RWPE2 (cell line): ENCODE measurements at regions not wholly inside any gene's neighbourhood (a gene's known extent, or its start where the extent isn't known, plus 50 kb on each side); places are given as distances from the start of the nearest gene placed in this dataset.

Experiments
- ATAC-seq: fragments of 200-7000 bp; cut with Tn5 transposase; 3 replicates; pipeline ENCODE4 v1.9.1; 2021; ENCODE audit warnings: low read depth
- DNase-seq: peaks from one replicate; pipeline ENCODE4 v3.0.0-alpha.2; 2020; ENCODE audit warnings: low spot score
- H3K27ac ChIP-seq: fragments of 450-650 bp; 2 replicates; pipeline ENCODE4 v1.5.1; 2017; ENCODE audit warnings: mild to moderate bottlenecking; ENCODE audit not compliant: poor library complexity, severe bottlenecking
- H3K27me3 ChIP-seq: fragments of 250-450 bp; sonication (Bioruptor Pico); 2 replicates; pipeline ENCODE4 v1.5.1; 2021; ENCODE audit warnings: mild to moderate bottlenecking, moderate library complexity; ENCODE audit not compliant: insufficient read depth, poor library complexity, severe bottlenecking
- H3K36me3 ChIP-seq: fragments of 250-450 bp; sonication (Bioruptor Pico); 2 replicates; pipeline ENCODE4 v1.5.1; 2020; ENCODE audit warnings: low read depth, mild to moderate bottlenecking, moderate library complexity
- H3K4me1 ChIP-seq: fragments of 250-450 bp; sonication (Bioruptor Pico); 2 replicates; pipeline ENCODE4 v1.5.1; 2021; ENCODE audit warnings: mild to moderate bottlenecking, moderate library complexity; ENCODE audit not compliant: insufficient read depth, poor library complexity, severe bottlenecking
- H3K4me3 ChIP-seq: fragments of 250-450 bp; sonication (Bioruptor Pico); 2 replicates; pipeline ENCODE4 v1.5.1; 2021; ENCODE audit warnings: mild to moderate bottlenecking, moderate library complexity; ENCODE audit not compliant: severe bottlenecking
- H3K9me3 ChIP-seq: fragments of 250-450 bp; sonication (Bioruptor Pico); 2 replicates; pipeline ENCODE4 v1.5.1; 2021; ENCODE audit warnings: mild to moderate bottlenecking, moderate library complexity; ENCODE audit not compliant: severe bottlenecking
- CTCF ChIP-seq: fragments of 450-650 bp; IDR thresholded peaks from one replicate; pipeline ENCODE4 v1.5.1; 2017; ENCODE audit warnings: mild to moderate bottlenecking, moderate library complexity; ENCODE audit not compliant: poor library complexity, severe bottlenecking

DNA sequence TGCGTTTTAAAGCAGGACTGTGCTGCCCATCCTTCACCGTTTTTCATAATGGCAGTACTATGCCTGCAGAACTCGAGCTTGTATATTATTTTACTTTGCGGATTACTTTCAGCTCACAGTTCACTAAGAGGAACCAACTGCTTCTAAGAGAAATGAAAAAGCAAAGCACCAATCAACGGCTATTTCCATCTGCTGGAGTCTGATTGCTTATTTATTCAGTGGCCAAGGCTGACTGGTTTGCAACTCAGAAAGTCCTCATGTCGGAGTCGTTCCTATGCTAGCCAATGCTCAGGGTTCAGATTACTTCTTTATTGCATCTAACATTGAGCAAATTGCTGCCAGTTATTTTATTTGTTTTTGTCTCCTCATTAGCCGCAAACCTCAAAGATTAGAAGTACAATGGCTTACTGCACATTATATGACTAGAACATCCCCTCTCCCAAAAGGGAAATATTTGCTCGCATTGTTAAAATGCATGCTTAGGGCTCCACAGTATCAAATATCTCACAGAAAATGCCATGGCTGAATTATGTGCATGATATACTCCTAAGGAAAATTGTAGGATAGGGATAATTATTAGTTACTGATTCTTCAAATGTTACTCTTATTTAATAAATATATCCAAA, 1628.2 kb upstream of the ADGRL3 start:
- Histone ChIP-seq H3K4me3 (no peak overlapping the region), H3K4me1 (no peaks in the 10 kb centered on the region), H3K27me3 (no peaks in the 10 kb centered on the region), H3K9me3 (no peaks in the 10 kb centered on the region), H3K27ac (no peak overlapping the region), H3K36me3 (no peaks in the 10 kb centered on the region)
- ATAC-seq (no peak), DNase-seq (no peak)
- no peak for TF ChIP-seq CTCF

- Histone ChIP-seq H3K9me3 (no peaks in the 10 kb centered on the region), H3K4me1 (no peaks in the 10 kb centered on the region), H3K36me3 (no peaks in the 10 kb centered on the region), H3K27me3 (no peaks in the 10 kb centered on the region), H3K27ac (no peak overlapping the region), H3K4me3 (no peak overlapping the region)
- DNase-seq (no peak), ATAC-seq (no peak)
- TF ChIP-seq CTCF, result no peak
Measured at GRCh38 chr4:59583845-59584568, 1616.1 kb upstream of the ADGRL3 start.

DNA sequence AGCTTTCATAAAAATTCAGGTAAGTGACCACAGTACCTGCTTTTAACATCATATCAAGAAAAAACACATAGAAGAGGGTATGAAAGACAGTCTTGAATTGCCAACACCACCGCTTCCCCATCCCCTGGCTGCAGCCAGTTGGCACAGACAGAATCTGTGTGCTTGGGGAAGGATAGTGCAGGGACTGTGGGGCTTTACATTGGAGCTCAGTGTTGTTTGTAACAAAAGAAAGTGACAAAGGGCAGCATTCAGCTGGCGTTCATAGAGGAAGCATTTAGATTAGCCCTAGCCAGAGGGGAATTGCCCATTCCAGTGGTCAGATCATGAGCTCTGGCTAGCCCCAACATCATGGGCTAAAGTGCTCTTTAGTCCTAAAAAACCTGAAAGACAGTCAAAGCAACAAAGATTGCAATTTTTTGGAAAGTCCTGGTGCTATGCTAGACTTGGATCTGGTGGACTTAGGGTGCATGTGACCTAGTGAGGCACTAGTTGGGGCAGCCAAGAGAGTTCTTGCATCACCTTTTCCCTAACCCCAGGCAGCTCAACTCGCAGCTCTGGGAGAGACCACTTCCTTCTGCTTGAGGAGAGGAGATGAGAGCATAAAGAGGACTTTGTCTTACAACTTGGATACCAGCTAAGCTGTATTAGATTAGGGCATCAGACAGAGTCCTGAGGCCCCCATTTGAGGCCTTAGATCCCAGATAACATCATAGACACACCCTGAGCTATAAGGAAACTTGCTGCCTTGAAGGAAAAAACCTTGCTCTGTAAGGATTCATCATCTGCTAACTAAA, 1602.4 kb upstream of the ADGRL3 start:
- Histone ChIP-seq H3K4me1 (no peaks in the 10 kb centered on the region), H3K27me3 (no peaks in the 10 kb centered on the region), H3K27ac (no peak overlapping the region), H3K4me3 (no peak overlapping the region), H3K9me3 (no peaks in the 10 kb centered on the region), H3K36me3 (no peaks in the 10 kb centered on the region)
- no peak for DNase-seq
- TF ChIP-seq CTCF, result no peak
- ATAC-seq, result no peak

DNA sequence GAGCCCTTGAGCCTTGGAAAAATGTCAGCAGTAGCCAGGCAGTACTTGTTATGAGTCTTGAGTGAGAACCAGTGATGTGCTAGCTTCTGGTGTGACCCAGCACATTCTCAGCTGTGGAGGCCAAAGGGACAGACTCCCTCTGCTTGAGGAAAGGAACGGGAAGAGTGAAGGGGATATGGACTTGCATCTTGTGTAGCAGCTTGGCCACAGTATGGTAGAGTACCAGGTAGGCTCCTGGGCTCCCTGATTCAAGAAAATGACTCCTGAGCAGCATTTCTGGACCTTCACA, 1601.9 kb upstream of the ADGRL3 start:
- DNase-seq (no peak), ATAC-seq (no peak)
- TF ChIP-seq CTCF, result no peak
- H3K4me3 ChIP-seq, result no peak overlapping the region
- no peaks in the 10 kb centered on the region for H3K27me3 ChIP-seq
- H3K27ac ChIP-seq, result no peak overlapping the region
- H3K4me1 ChIP-seq, result no peaks in the 10 kb centered on the region
- no peaks in the 10 kb centered on the region for H3K36me3 ChIP-seq
- H3K9me3 ChIP-seq, result no peaks in the 10 kb centered on the region
